WTC11 (cell line): ENCODE measurements at regions not wholly inside any gene's neighbourhood (a gene's known extent, or its start where the extent isn't known, plus 50 kb on each side); places are given as distances from the start of the nearest gene placed in this dataset.

Source experiments
- MLX ChIP-seq: sonication (generic); formaldehyde crosslinking; IDR thresholded peaks from 2 replicates; pipeline ENCODE4 v1.8.1; 2023; ENCODE audit warnings: mild to moderate bottlenecking, missing genetic modification reagents, moderate library complexity
- ZBTB43 ChIP-seq: sonication (generic); formaldehyde crosslinking; IDR thresholded peaks from 2 replicates; pipeline ENCODE4 v1.8.1; 2023; ENCODE audit warnings: mild to moderate bottlenecking, missing genetic modification reagents
- ZNF138 ChIP-seq: sonication (generic); formaldehyde crosslinking; conservative IDR thresholded peaks from 2 replicates; pipeline ENCODE4 v1.8.1; 2022; ENCODE audit warnings: mild to moderate bottlenecking, moderate library complexity, missing genetic modification reagents
- TF ChIP-seq, protein P1 (sequence below): fragments of 200-600 bp; IDR thresholded peaks from 2 replicates; pipeline ENCODE4 v1.8.0; 2022; ENCODE audit warnings: antibody characterized with exemption
- TF ChIP-seq, protein P2 (sequence below): sonication (generic); formaldehyde crosslinking; IDR thresholded peaks from 2 replicates; pipeline ENCODE4 v1.8.1; 2022; ENCODE audit warnings: low read depth, missing genetic modification reagents, borderline replicate concordance
- TF ChIP-seq, protein P3 (sequence below): sonication (generic); formaldehyde crosslinking; IDR thresholded peaks from 2 replicates; pipeline ENCODE4 v1.8.1; 2023; ENCODE audit warnings: mild to moderate bottlenecking, moderate library complexity, missing genetic modification reagents

DNA sequence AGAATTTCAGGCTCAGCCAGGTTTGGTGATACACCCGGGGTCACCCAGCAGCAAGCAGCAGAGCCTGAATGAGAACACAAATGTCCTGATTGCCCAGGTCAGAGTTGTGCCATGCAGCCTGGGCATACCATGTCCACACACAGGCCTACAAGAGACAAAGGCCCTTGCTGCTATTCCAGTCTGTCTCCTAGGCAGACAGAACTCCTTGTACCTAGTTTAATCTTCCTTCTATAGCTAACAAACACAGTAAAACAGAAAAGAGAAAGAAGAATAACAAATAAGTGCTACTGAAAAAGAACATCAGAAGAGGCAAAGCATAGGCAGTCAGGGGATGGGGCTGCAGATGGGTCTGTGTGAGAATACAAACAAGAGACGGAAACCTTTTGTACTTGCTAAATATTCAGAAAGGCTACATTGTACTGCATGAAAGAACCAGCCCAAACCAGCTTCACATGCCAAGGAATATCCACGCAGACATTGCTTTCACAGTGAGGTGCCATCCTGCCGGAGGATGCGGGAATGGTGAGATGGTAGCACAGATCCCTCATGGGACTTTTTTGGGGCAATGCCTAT lies 401.7 kb downstream of the OMA1 start:
- TF ChIP-seq MLX (CRISPR knock-in tag) (no peak), ZBTB43 (no peak), ZNF138 (CRISPR knock-in tag) (no peak)
- TF ChIP-seq, protein P1, sequence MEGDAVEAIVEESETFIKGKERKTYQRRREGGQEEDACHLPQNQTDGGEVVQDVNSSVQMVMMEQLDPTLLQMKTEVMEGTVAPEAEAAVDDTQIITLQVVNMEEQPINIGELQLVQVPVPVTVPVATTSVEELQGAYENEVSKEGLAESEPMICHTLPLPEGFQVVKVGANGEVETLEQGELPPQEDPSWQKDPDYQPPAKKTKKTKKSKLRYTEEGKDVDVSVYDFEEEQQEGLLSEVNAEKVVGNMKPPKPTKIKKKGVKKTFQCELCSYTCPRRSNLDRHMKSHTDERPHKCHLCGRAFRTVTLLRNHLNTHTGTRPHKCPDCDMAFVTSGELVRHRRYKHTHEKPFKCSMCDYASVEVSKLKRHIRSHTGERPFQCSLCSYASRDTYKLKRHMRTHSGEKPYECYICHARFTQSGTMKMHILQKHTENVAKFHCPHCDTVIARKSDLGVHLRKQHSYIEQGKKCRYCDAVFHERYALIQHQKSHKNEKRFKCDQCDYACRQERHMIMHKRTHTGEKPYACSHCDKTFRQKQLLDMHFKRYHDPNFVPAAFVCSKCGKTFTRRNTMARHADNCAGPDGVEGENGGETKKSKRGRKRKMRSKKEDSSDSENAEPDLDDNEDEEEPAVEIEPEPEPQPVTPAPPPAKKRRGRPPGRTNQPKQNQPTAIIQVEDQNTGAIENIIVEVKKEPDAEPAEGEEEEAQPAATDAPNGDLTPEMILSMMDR, result no peak
- TF ChIP-seq, protein P2, sequence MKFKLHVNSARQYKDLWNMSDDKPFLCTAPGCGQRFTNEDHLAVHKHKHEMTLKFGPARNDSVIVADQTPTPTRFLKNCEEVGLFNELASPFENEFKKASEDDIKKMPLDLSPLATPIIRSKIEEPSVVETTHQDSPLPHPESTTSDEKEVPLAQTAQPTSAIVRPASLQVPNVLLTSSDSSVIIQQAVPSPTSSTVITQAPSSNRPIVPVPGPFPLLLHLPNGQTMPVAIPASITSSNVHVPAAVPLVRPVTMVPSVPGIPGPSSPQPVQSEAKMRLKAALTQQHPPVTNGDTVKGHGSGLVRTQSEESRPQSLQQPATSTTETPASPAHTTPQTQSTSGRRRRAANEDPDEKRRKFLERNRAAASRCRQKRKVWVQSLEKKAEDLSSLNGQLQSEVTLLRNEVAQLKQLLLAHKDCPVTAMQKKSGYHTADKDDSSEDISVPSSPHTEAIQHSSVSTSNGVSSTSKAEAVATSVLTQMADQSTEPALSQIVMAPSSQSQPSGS (CRISPR knock-in tag), result no peak
- TF ChIP-seq, protein P3, sequence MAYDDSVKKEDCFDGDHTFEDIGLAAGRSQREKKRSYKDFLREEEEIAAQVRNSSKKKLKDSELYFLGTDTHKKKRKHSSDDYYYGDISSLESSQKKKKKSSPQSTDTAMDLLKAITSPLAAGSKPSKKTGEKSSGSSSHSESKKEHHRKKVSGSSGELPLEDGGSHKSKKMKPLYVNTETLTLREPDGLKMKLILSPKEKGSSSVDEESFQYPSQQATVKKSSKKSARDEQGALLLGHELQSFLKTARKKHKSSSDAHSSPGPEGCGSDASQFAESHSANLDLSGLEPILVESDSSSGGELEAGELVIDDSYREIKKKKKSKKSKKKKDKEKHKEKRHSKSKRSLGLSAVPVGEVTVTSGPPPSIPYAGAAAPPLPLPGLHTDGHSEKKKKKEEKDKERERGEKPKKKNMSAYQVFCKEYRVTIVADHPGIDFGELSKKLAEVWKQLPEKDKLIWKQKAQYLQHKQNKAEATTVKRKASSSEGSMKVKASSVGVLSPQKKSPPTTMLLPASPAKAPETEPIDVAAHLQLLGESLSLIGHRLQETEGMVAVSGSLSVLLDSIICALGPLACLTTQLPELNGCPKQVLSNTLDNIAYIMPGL (CRISPR knock-in tag), result no peak
